Sigmoid colon (tissue), 6 donors: ENCODE measurements at regions not wholly inside any gene's neighbourhood (a gene's known extent, or its start where the extent isn't known, plus 50 kb on each side); places are given as distances from the start of the nearest gene placed in this dataset.

Source experiments
- DNase-seq: peaks from one replicate; pipeline ENCODE4 v3.0.0-alpha.2; 2019
- H3K27ac ChIP-seq, 4 donors: fragments of 200-600 bp; sonication (generic); one replicate each; pipeline ENCODE4 v1.5.1; 2016 to 2019; ENCODE audit warnings: mild to moderate bottlenecking in 1 of 4
- H3K27me3 ChIP-seq, 3 donors: fragments of 200-600 bp; sonication (generic); one replicate each; pipeline ENCODE4 v1.5.1; 2019; ENCODE audit warnings: mild to moderate bottlenecking in 1 of 3
- H3K36me3 ChIP-seq, 4 donors: fragments of 200-600 bp; sonication (generic); one replicate each; pipeline ENCODE4 v1.5.1; 2016 to 2019
- H3K4me1 ChIP-seq, 4 donors: fragments of 200-600 bp; sonication (generic); one replicate each; pipeline ENCODE4 v1.5.1; 2017 to 2019
- H3K4me3 ChIP-seq, 4 donors: fragments of 200-600 bp; sonication (generic); one replicate each; pipeline ENCODE4 v1.5.1; 2017 to 2019; ENCODE audit warnings: mild to moderate bottlenecking in 2 of 4, moderate library complexity in 1 of 4
- H3K9me3 ChIP-seq, 4 donors: fragments of 200-600 bp in 3 of 4; sonication (generic) in 3 of 4; one replicate each; pipeline versions ENCODE4 v1.5.1 to v1.6.1; 2013 to 2019
- EP300 ChIP-seq, 4 donors: sonication (generic); formaldehyde crosslinking; IDR thresholded peaks; one replicate each; pipeline ENCODE4 v1.6.1; 2017; ENCODE audit warnings: antibody characterized with exemption in 4 of 4
- POLR2A ChIP-seq, 2 donors: fragments of 450-650 bp; IDR thresholded peaks; one replicate each; pipeline ENCODE4 v1.6.1; 2016; ENCODE audit warnings: antibody characterized with exemption in 2 of 2, mild to moderate bottlenecking in 2 of 2, moderate library complexity in 2 of 2
- POLR2AphosphoS5 ChIP-seq, 4 donors: sonication (generic); formaldehyde crosslinking; IDR thresholded peaks; one replicate each; pipeline ENCODE4 v1.6.1; 2017; ENCODE audit warnings: antibody characterized with exemption in 4 of 4
- WGBS, 2 donors: extraction: QIAGEN DNeasy Blood & Tissue Kit; methylation state at CpG; one replicate each; pipeline ENCODE4 v1.1.7; 2013; 5-methylcytosine and 5-hydroxymethylcytosine counted together
- intact Hi-C: fragments of 100-400 bp; cut with DNase I; formaldehyde crosslinking; loops from one replicate; pipeline ENCODE4 v1.15.1; 2023
- TF ChIP-seq, protein P1 (sequence below), 4 experiments: fragments of 450-650 bp in 3 of 4; fragments of 200-600 bp in 1 of 4; IDR thresholded peaks; one replicate each; pipeline ENCODE4 v1.5.1; 2016 to 2019; ENCODE audit warnings: antibody characterized with exemption in 4 of 4, mild to moderate bottlenecking in 3 of 4, moderate library complexity in 2 of 4
- donor health status: healthy with polysubstance abuse.
- donor health status: healthy.

DNA sequence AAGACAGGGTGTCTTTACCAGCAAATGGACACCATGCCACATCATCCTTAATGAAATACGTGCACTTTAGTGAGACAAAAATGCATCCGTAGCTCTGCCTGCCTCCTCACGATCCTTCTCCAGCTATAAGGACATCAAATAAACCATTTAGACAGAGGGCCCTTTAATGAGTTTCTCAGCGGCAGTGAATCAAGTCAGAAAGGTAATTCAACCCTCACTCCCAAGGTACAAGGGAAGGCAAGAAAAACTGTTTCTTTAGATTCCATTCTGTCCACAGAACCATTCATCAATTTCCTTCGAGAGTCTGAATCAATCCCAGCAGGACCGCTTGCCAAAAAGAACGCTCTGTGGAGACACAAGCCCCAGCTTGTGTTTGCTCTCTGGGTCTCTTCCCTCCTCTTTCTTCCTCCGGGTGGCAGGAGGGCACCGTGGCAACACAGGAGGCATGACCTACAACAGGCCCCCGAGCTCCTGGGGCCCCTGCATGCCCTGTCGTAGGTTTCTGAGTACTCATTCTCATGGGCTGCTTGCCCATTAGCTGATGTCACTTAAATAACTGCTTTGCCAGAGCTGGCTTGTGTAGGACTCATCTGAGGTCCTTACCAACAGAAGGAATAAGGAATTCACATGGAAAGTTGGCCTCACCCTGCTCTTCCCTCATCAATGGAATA, 297.8 kb upstream of the PRKCQ start:
- TF ChIP-seq, protein P1, sequence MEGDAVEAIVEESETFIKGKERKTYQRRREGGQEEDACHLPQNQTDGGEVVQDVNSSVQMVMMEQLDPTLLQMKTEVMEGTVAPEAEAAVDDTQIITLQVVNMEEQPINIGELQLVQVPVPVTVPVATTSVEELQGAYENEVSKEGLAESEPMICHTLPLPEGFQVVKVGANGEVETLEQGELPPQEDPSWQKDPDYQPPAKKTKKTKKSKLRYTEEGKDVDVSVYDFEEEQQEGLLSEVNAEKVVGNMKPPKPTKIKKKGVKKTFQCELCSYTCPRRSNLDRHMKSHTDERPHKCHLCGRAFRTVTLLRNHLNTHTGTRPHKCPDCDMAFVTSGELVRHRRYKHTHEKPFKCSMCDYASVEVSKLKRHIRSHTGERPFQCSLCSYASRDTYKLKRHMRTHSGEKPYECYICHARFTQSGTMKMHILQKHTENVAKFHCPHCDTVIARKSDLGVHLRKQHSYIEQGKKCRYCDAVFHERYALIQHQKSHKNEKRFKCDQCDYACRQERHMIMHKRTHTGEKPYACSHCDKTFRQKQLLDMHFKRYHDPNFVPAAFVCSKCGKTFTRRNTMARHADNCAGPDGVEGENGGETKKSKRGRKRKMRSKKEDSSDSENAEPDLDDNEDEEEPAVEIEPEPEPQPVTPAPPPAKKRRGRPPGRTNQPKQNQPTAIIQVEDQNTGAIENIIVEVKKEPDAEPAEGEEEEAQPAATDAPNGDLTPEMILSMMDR (IDR thresholded peaks at IDR 0.05), result no peak
- TF ChIP-seq POLR2A (IDR thresholded peaks at IDR 0.05) (no peak), EP300 (IDR thresholded peaks at IDR 0.05) (no peak), POLR2AphosphoS5 (IDR thresholded peaks at IDR 0.05) (no peak)
- no peaks in the 10 kb centered on the region for H3K36me3 ChIP-seq
- H3K27ac ChIP-seq, result no peak overlapping the region
- no peaks in the 10 kb centered on the region for H3K4me1 ChIP-seq
- no peak for DNase-seq
- H3K27me3 ChIP-seq, result peaks cover 0 to 7% (median 0%) of the 10 kb centered on the region in 3 donors
- intact Hi-C loops, result no loop called here
- H3K9me3 ChIP-seq, result no peaks in the 10 kb centered on the region
- 57 to 62% methylated on average over 11 of the region's 11 CpGs for WGBS, 2 donors
- no peak overlapping the region for H3K4me3 ChIP-seq

DNA sequence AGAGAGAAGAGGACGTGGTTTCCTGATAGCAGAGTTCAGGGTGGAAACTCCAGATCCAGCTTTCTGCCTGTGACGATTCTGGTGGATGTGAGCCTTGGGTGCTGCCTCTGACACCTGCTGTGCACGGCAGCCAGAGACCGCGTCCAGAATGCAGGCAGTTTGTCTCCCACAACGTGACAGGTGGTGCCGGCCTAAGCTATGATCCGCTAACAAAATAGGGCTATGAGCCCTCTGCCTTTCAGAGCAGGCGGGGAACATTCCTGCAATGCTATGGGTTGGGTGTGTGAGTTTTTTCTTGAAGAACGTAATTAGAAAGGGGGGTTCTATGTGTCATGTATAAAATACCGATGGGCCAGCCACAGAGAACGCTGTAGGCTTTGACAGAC, 297.3 kb upstream of the PRKCQ start:
- no peak overlapping the region for H3K4me3 ChIP-seq
- H3K36me3 ChIP-seq, result no peaks in the 10 kb centered on the region
- no peaks in the 10 kb centered on the region for H3K9me3 ChIP-seq
- DNase-seq, result no peak
- 76 to 81% methylated on average over 12 of the region's 12 CpGs for WGBS, 2 donors
- no peaks in the 10 kb centered on the region for H3K4me1 ChIP-seq
- intact Hi-C loops, result no loop called here
- peaks cover 0 to 7% (median 0%) of the 10 kb centered on the region in 3 donors for H3K27me3 ChIP-seq
- TF ChIP-seq POLR2AphosphoS5 (IDR thresholded peaks at IDR 0.05) (no peak), POLR2A (IDR thresholded peaks at IDR 0.05) (no peak)
- TF ChIP-seq, protein P1 (IDR thresholded peaks at IDR 0.05), result no peak
- no peak overlapping the region for H3K27ac ChIP-seq

DNA sequence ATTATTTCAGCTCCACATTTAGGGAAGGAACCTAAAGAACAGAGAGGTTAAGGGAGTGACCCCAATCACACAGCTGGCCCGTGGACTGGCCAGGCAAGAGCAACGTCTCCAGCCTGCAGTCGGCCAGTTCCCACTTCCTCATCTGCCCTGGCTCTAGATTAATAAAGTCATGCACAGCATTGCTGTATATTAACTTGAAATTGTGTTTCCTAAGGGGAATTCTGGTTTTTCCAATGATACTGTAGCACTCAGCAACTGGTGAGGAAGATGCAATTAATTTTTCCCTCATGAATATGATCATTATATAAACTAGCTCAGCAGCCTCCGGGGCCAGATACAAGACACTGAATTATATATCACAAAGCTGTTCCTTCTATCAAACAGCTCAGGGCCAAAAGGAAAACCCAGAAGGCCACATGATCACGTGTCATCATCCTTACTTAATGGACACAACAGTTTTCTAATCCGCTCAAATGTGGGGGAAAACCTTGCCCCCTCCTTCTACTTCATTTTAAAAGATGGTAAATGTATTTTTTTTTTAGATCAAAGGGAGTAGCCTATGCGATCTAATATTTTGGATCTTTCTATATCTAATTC, 295.3 kb upstream of the PRKCQ start:
- Histone ChIP-seq H3K4me3 (no peak overlapping the region), H3K27me3 (peaks cover 0 to 7% (median 0%) of the 10 kb centered on the region in 3 donors), H3K27ac (no peak overlapping the region), H3K4me1 (no peaks in the 10 kb centered on the region), H3K36me3 (no peaks in the 10 kb centered on the region), H3K9me3 (no peaks in the 10 kb centered on the region)
- no peak for DNase-seq
- WGBS, 2 donors, result 67 to 68% methylated on average over 7 of the region's 7 CpGs
- intact Hi-C loops, result no loop called here
- TF ChIP-seq, protein P1 (IDR thresholded peaks at IDR 0.05), result no peak
- TF ChIP-seq POLR2A (IDR thresholded peaks at IDR 0.05), result no peak
- TF ChIP-seq POLR2AphosphoS5 (IDR thresholded peaks at IDR 0.05), result no peak
- TF ChIP-seq EP300 (IDR thresholded peaks at IDR 0.05), result no peak

DNA sequence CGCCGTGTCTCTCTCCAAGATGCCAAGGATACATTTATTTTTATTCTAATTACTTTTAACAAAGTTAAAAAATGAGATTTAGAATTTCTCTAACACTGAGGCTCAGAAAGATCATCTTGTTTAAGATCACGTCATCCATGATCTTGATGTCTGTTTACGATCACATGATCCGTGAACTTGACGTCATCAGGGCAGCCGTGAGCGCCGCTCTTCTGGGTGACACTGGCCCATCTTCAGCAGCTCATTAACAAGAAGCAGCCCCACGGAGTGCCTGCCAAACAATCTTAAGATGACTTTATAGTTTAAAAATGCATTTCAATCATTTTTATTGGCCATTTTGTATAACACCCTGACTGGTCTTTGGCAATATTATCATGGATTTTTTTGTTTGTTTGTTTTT, 291.1 kb upstream of the PRKCQ start:
- TF ChIP-seq POLR2AphosphoS5 (IDR thresholded peaks at IDR 0.05), result no peak
- TF ChIP-seq, protein P1 (IDR thresholded peaks at IDR 0.05), result no peak
- TF ChIP-seq EP300 (IDR thresholded peaks at IDR 0.05), result no peak
- TF ChIP-seq POLR2A (IDR thresholded peaks at IDR 0.05), result no peak
- Histone ChIP-seq H3K4me1 (no peaks in the 10 kb centered on the region), H3K4me3 (no peak overlapping the region), H3K9me3 (no peaks in the 10 kb centered on the region), H3K36me3 (no peaks in the 10 kb centered on the region), H3K27me3 (peaks cover 0 to 3% (median 0%) of the 10 kb centered on the region in 3 donors), H3K27ac (no peak overlapping the region)
- 83 to 86% methylated on average over 10 of the region's 10 CpGs for WGBS, 2 donors
- intact Hi-C loops, result no loop called here
- DNase-seq, result no peak
